T-helper 17 cell (primary cell): ENCODE measurements at regions not wholly inside any gene's neighbourhood (a gene's known extent, or its start where the extent isn't known, plus 50 kb on each side); places are given as distances from the start of the nearest gene placed in this dataset.

ENCODE experiments used
- ATAC-seq: fragments of 150-1000 bp; cut with Tn5 transposase; 2 replicates; pipeline ENCODE4 v1.10.0; 2021; ENCODE audit warnings: mild to moderate bottlenecking, moderate library complexity
- DNase-seq, 3 donors: peaks; one replicate each; pipeline versions ENCODE4 v3.0.0 to v3.0.0-alpha.2; 2020 to 2021
- H3K9me3 ChIP-seq: one replicate; pipeline ENCODE4 v1.7.0; 2013; ENCODE audit warnings: low read length, mild to moderate bottlenecking; ENCODE audit not compliant: control insufficient read depth, poor library complexity, severe bottlenecking
- H3K27ac Mint-ChIP-seq: one replicate; pipeline ENCODE4 v1.8.0; 2022; ENCODE audit warnings: mild to moderate bottlenecking, moderate library complexity, mixed read lengths
- H3K27me3 Mint-ChIP-seq: one replicate; pipeline ENCODE4 v1.8.0; 2022; ENCODE audit warnings: mixed read lengths
- H3K36me3 Mint-ChIP-seq: one replicate; pipeline ENCODE4 v1.8.0; 2022; ENCODE audit warnings: low read depth, mixed read lengths
- H3K4me1 Mint-ChIP-seq: one replicate; pipeline ENCODE4 v1.8.0; 2022; ENCODE audit warnings: mild to moderate bottlenecking, mixed read lengths
- H3K4me3 Mint-ChIP-seq: one replicate; pipeline ENCODE4 v1.8.0; 2022; ENCODE audit warnings: mild to moderate bottlenecking, moderate library complexity, mixed read lengths

GRCh38 chr4:173912384-173912783 lies 371.1 kb downstream of the FBXO8 start:
- H3K4me1 Mint-ChIP-seq = no peaks in the 10 kb centered on the region
- no peak overlapping the region for H3K4me3 Mint-ChIP-seq
- no peak for ATAC-seq
- H3K27ac Mint-ChIP-seq = no peak overlapping the region
- H3K9me3 ChIP-seq = no peaks in the 10 kb centered on the region
- H3K27me3 Mint-ChIP-seq = no peaks in the 10 kb centered on the region
- H3K36me3 Mint-ChIP-seq = no peaks in the 10 kb centered on the region
- DNase-seq = no peak

GRCh38 chr4:173910891-173911290 lies 372.6 kb downstream of the FBXO8 start:
- Mint-ChIP-seq H3K27ac (no peak overlapping the region), H3K36me3 (no peaks in the 10 kb centered on the region), H3K4me3 (no peak overlapping the region), H3K27me3 (no peaks in the 10 kb centered on the region), H3K4me1 (no peaks in the 10 kb centered on the region)
- H3K9me3 ChIP-seq = no peaks in the 10 kb centered on the region
- ATAC-seq = no peak
- no peak for DNase-seq

- no peaks in the 10 kb centered on the region for H3K27me3 Mint-ChIP-seq
- no peaks in the 10 kb centered on the region for H3K9me3 ChIP-seq
- no peak for ATAC-seq
- no peaks in the 10 kb centered on the region for H3K4me1 Mint-ChIP-seq
- no peak overlapping the region for H3K27ac Mint-ChIP-seq
- no peak for DNase-seq
- no peak overlapping the region for H3K4me3 Mint-ChIP-seq
- H3K36me3 Mint-ChIP-seq = no peaks in the 10 kb centered on the region
Observed at GRCh38 chr4:173909294-173909693, 374.2 kb downstream of the FBXO8 start.

DNA sequence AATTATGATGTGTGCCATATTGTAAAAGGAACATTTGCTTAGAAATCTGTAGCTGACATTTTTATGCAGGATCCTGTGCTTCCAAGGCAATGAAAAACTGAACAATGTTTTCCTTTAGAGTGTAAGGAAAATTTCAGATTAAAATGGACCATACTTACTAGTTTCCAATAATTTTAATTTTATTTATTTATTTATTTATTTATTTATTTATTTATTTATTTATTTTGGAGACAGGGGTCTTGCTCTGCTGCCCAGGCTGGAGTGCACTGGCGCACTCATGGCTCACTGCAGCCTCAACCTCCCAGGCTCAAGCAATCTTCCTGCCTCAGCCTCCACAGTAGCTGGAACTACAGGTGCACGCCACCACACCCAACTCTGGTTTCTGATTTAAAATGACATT lies 369.8 kb upstream of the HAND2 start:
- no peaks in the 10 kb centered on the region for H3K4me1 Mint-ChIP-seq
- ATAC-seq (no peak), DNase-seq (no peak)
- no peak overlapping the region for H3K4me3 Mint-ChIP-seq
- H3K9me3 ChIP-seq = peaks cover 4% of the 10 kb centered on the region
- H3K36me3 Mint-ChIP-seq = no peaks in the 10 kb centered on the region
- H3K27me3 Mint-ChIP-seq = no peaks in the 10 kb centered on the region
- H3K27ac Mint-ChIP-seq = no peak overlapping the region

GRCh38 chr4:173891072-173891471 lies 361.0 kb upstream of the HAND2 start:
- H3K4me3 Mint-ChIP-seq = no peak overlapping the region
- no peaks in the 10 kb centered on the region for H3K9me3 ChIP-seq
- ATAC-seq (no peak), DNase-seq (no peak)
- H3K27ac Mint-ChIP-seq = no peak overlapping the region
- H3K36me3 Mint-ChIP-seq = no peaks in the 10 kb centered on the region
- H3K4me1 Mint-ChIP-seq = no peaks in the 10 kb centered on the region
- H3K27me3 Mint-ChIP-seq = no peaks in the 10 kb centered on the region

DNA sequence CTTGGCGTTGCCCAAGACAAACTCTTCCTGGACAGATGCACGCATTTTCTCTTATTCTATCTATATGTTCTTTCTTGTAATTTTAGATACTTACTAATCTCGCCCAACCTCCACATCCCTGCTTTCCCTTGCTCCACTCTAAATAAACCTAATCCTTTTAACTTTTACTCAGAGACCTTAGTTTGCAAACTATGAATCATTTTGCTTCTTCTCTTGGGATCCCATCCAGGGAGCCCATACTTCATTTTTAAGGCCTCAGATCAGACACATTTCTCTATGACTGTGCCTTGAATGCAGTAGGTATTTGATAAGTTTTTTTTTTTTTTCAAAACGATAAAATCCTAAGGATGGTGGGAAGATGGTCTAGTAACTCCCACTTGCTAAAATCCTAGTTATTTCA lies 353.8 kb upstream of the HAND2 start:
- DNase-seq (no peak), ATAC-seq (no peak)
- no peaks in the 10 kb centered on the region for H3K9me3 ChIP-seq
- H3K27ac Mint-ChIP-seq = no peak overlapping the region
- H3K27me3 Mint-ChIP-seq = no peaks in the 10 kb centered on the region
- H3K4me1 Mint-ChIP-seq = no peaks in the 10 kb centered on the region
- no peak overlapping the region for H3K4me3 Mint-ChIP-seq
- no peaks in the 10 kb centered on the region for H3K36me3 Mint-ChIP-seq

DNA sequence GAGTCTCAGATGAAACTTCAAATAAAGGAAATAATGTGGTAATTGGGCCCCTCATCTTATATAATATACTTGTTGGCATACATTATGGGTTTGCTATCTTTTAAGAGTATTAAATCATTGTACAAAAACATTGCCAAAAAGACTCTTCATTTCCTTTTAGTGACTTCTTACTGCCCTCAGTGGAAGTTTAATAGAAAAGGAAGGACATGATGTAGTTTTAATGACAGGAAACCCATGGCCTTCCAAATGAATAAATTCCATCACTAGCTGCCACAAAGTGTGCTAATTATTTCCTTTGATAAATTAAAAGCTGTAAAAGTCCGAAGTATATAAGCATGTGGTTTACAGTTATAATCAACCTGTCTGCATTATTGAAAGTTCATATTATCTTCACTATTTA lies 350.9 kb upstream of the HAND2 start:
- no peaks in the 10 kb centered on the region for H3K9me3 ChIP-seq
- Mint-ChIP-seq H3K4me1 (no peaks in the 10 kb centered on the region), H3K27ac (no peak overlapping the region), H3K4me3 (no peak overlapping the region), H3K27me3 (no peaks in the 10 kb centered on the region), H3K36me3 (no peaks in the 10 kb centered on the region)
- DNase-seq (no peak), ATAC-seq (no peak)

GRCh38 chr4:173879509-173879908 lies 349.5 kb upstream of the HAND2 start:
- no peak overlapping the region for H3K4me3 Mint-ChIP-seq

GRCh38 chr4:173878701-173879100 lies 348.7 kb upstream of the HAND2 start:
- DNase-seq = no peak
- no peak overlapping the region for H3K4me3 Mint-ChIP-seq
- H3K27me3 Mint-ChIP-seq = no peaks in the 10 kb centered on the region
- no peak overlapping the region for H3K27ac Mint-ChIP-seq
- no peaks in the 10 kb centered on the region for H3K36me3 Mint-ChIP-seq
- no peak for ATAC-seq
- no peaks in the 10 kb centered on the region for H3K4me1 Mint-ChIP-seq
- H3K9me3 ChIP-seq = no peaks in the 10 kb centered on the region

More at GRCh38 chr4:173879509-173879908, 349.5 kb upstream of the HAND2 start:
- DNase-seq (no peak), ATAC-seq (no peak)
- Mint-ChIP-seq H3K27ac (no peak overlapping the region), H3K27me3 (no peaks in the 10 kb centered on the region), H3K4me1 (no peaks in the 10 kb centered on the region), H3K36me3 (no peaks in the 10 kb centered on the region)
- H3K9me3 ChIP-seq = no peaks in the 10 kb centered on the region

DNA sequence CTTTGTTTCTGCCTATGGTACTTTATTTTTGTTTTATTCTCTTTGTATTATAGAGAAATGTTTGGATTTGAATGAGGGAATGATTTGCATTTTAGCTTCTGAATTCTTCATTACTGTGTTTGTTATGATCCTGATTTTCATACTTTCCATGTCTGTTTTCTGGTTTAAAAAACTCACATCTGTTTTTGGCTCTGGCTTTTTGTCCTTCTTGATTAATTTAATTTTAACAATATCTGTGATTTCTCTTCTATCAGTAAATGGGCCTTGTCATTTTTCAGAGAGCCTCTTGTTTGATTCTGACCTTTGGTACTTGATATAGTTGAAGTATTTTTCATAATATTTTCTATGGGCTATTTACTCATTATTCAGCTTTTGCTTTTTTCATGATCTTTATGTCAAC lies 341.6 kb upstream of the HAND2 start:
- Mint-ChIP-seq H3K36me3 (no peaks in the 10 kb centered on the region), H3K4me3 (no peak overlapping the region), H3K27ac (no peak overlapping the region), H3K27me3 (no peaks in the 10 kb centered on the region), H3K4me1 (no peaks in the 10 kb centered on the region)
- DNase-seq (no peak), ATAC-seq (no peak)
- no peaks in the 10 kb centered on the region for H3K9me3 ChIP-seq

DNA sequence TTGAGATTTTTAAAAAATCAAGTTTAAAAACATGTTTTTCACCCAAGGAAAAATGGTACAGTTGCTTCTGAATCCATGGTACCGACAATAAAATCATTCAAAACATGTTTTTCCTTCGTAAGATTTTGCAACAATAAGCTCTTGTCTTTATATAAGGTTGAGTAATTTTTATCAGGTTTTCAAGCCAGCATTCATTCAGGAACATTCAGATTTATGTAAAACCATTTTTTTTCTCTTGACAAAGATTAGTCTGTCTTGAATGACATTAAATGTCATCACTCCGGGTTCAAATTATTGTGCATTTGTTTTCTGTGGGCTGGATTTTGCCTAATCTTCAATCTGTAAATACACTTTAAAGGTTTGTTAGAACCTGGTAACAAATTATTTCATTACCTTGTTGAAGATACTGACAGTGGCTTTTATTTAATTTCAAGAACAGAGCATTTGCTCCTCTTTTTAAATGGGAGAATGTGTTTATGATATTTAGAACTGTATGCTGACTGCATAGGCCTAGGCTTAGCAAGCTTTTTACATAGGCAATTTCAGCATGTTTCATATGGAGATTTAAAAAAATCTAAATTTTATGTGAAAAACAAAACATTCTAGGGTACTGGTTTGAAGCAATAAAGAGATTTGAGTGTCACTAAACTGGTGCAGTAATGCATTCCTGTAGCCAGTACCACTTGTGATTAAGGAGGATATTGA lies 336.4 kb upstream of the HAND2 start:
- H3K27me3 Mint-ChIP-seq = no peaks in the 10 kb centered on the region
- DNase-seq (no peak), ATAC-seq (no peak)
- H3K27ac Mint-ChIP-seq = no peak overlapping the region
- H3K4me1 Mint-ChIP-seq = no peaks in the 10 kb centered on the region
- H3K4me3 Mint-ChIP-seq = no peak overlapping the region
- no peaks in the 10 kb centered on the region for H3K9me3 ChIP-seq
- H3K36me3 Mint-ChIP-seq = no peaks in the 10 kb centered on the region

- no peaks in the 10 kb centered on the region for H3K9me3 ChIP-seq
- ATAC-seq = no peak
- Mint-ChIP-seq H3K4me1 (no peaks in the 10 kb centered on the region), H3K36me3 (no peaks in the 10 kb centered on the region), H3K27me3 (no peaks in the 10 kb centered on the region), H3K4me3 (no peak overlapping the region), H3K27ac (no peak overlapping the region)
- DNase-seq = no peak
Observed at GRCh38 chr4:173862754-173863153, 332.7 kb upstream of the HAND2 start.

DNA sequence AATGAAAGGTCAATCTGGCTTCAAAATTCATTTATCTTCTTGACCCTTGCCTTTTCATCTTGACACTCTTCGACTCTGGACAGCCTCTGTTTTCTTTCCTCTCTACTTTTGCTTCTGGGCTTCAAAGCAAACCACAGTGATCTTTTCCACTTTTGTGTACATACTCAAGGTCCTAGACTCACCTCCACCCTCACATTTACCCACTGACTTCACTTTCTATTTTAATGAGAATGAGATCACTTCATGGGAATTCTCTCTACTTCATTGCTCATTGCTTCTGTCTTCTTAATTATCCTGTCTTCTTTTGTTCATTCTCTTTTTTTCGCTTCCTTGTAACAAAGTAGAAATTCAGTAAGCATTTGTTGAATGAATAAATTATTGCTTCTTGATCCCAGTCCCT lies 330.1 kb upstream of the HAND2 start:
- DNase-seq = no peak
- Mint-ChIP-seq H3K27me3 (no peaks in the 10 kb centered on the region), H3K36me3 (no peaks in the 10 kb centered on the region), H3K4me1 (no peaks in the 10 kb centered on the region), H3K27ac (no peak overlapping the region), H3K4me3 (no peak overlapping the region)
- ATAC-seq = no peak
- H3K9me3 ChIP-seq = no peaks in the 10 kb centered on the region

DNA sequence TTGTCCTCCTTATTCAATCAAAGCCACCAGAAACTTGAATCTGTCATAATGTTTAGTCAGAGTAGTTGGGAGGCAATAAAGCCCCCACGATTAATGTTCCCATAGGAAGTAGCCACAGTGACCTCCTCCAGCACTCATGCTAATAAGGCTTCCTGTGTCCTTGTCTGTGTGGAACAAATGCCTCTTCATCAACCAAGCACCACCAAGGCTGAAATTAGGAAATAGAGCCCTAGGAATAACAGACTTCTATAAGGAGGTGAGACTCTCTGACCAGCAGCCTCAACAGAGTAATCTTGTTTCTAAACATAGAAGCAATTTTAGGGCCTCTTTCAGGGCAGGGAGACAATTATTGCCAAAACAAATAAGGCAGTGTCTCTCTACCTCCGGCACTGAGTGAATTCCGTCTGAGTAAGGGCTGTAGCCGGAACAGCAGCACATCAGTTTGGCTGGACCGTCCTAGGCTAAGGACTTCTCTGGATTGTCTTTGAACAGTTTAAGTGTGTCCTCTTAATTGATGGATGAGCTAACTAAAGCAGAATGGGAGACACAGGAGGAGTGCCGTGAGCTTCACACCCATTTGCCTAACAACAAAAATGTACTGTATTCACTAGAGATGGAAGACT lies 329.2 kb upstream of the HAND2 start:
- Mint-ChIP-seq H3K4me3 (no peak overlapping the region), H3K27me3 (no peaks in the 10 kb centered on the region), H3K4me1 (no peaks in the 10 kb centered on the region), H3K27ac (no peak overlapping the region), H3K36me3 (no peaks in the 10 kb centered on the region)
- no peaks in the 10 kb centered on the region for H3K9me3 ChIP-seq
- ATAC-seq = no peak
- DNase-seq = no peak
